ENCODE measurements at regions not wholly inside any gene's neighbourhood (a gene's known extent, or its start where the extent isn't known, plus 50 kb on each side); places are given as distances from the start of the nearest gene placed in this dataset.

GRCh38 chr7:46454816-46455215 is 533.7 kb upstream of the IGFBP3 start:
- TF ChIP-seq CTCF (IDR thresholded peaks at IDR 0.05) (no peak), POLR2A (IDR thresholded peaks at IDR 0.05) (no peak)
- no peaks in the 10 kb centered on the region for H3K27me3 ChIP-seq
- H3K4me1 ChIP-seq: peaks cover 0 to 10% (median 2%) of the 10 kb centered on the region in 12 donors
- H3K27ac ChIP-seq: no peak overlapping the region
- no peaks in the 10 kb centered on the region for H3K36me3 ChIP-seq
- H3K9me3 ChIP-seq: peaks cover 0 to 9% (median 0%) of the 10 kb centered on the region in 12 donors
- ATAC-seq (no peak), DNase-seq (no peak)
- WGBS, 4 donors: 59 to 71% (median 62%) methylated on average over 2 of the region's 2 CpGs
- intact Hi-C loops (cut with DNase I): no loop called here
- H3K4me3 ChIP-seq: no peak overlapping the region

GRCh38 chr7:46452561-46453135 is 531.6 kb upstream of the IGFBP3 start:
- no peaks in the 10 kb centered on the region for H3K36me3 ChIP-seq
- WGBS, 4 donors: 86 to 94% (median 88%) methylated on average over 1 of the region's 1 CpG
- peaks cover 0 to 3% (median 0%) of the 10 kb centered on the region in 12 donors for H3K9me3 ChIP-seq
- TF ChIP-seq POLR2A (IDR thresholded peaks at IDR 0.05): no peak
- no peak for DNase-seq
- H3K4me3 ChIP-seq: no peak overlapping the region
- H3K4me1 ChIP-seq: peaks cover 0 to 10% (median 2%) of the 10 kb centered on the region in 12 donors
- intact Hi-C loops (cut with DNase I): no loop called here
- H3K27ac ChIP-seq: no peak overlapping the region
- ATAC-seq: no peak
- H3K27me3 ChIP-seq: no peaks in the 10 kb centered on the region

GRCh38 chr7:46451846-46452245 is 530.8 kb upstream of the IGFBP3 start:
- Histone ChIP-seq H3K4me3 (no peak overlapping the region), H3K4me1 (peaks cover 0 to 10% (median 2%) of the 10 kb centered on the region in 12 donors), H3K27ac (no peak overlapping the region), H3K36me3 (no peaks in the 10 kb centered on the region), H3K9me3 (peaks cover 0 to 3% (median 0%) of the 10 kb centered on the region in 12 donors), H3K27me3 (no peaks in the 10 kb centered on the region)
- ATAC-seq (no peak), DNase-seq (no peak)
- intact Hi-C loops (cut with DNase I): no loop called here
- TF ChIP-seq CTCF (IDR thresholded peaks at IDR 0.05): no peak
- no peak for TF ChIP-seq POLR2A (IDR thresholded peaks at IDR 0.05)

- TF ChIP-seq CTCF (IDR thresholded peaks at IDR 0.05) (no peak), POLR2A (IDR thresholded peaks at IDR 0.05) (no peak)
- intact Hi-C loops (cut with DNase I): no loop called here
- Histone ChIP-seq H3K36me3 (no peaks in the 10 kb centered on the region), H3K4me3 (no peak overlapping the region), H3K9me3 (peaks cover 0 to 3% (median 0%) of the 10 kb centered on the region in 12 donors), H3K27me3 (no peaks in the 10 kb centered on the region), H3K4me1 (peaks cover 0 to 5% (median under 1%) of the 10 kb centered on the region in 12 donors), H3K27ac (no peak overlapping the region)
- ATAC-seq (no peak), DNase-seq (no peak)
Measured at GRCh38 chr7:46450886-46451285, 529.8 kb upstream of the IGFBP3 start.

GRCh38 chr7:46450425-46450824 is 529.4 kb upstream of the IGFBP3 start:
- intact Hi-C loops (cut with DNase I): no loop called here
- H3K9me3 ChIP-seq: peaks cover 0 to 3% (median 0%) of the 10 kb centered on the region in 12 donors
- no peak for DNase-seq
- 67 to 80% (median 71%) methylated on average over 2 of the region's 2 CpGs for WGBS, 4 donors
- no peak overlapping the region for H3K27ac ChIP-seq
- no peaks in the 10 kb centered on the region for H3K36me3 ChIP-seq
- ATAC-seq: no peak
- H3K27me3 ChIP-seq: no peaks in the 10 kb centered on the region
- no peak for TF ChIP-seq POLR2A (IDR thresholded peaks at IDR 0.05)
- TF ChIP-seq CTCF (IDR thresholded peaks at IDR 0.05): no peak
- peaks cover 0 to 2% (median 0%) of the 10 kb centered on the region in 12 donors for H3K4me1 ChIP-seq
- H3K4me3 ChIP-seq: no peak overlapping the region

All from heart left ventricle (tissue), 16 donors.